Fibroblast of pulmonary artery (primary cell): ENCODE measurements at regions not wholly inside any gene's neighbourhood (a gene's known extent, or its start where the extent isn't known, plus 50 kb on each side); places are given as distances from the start of the nearest gene placed in this dataset.

Source experiments
- DNase-seq: peaks from one replicate; pipeline ENCODE4 v3.0.0-alpha.2; 2010; ENCODE audit warnings: low read depth
- H3K4me3 ChIP-seq: replicated peaks from 2 replicates; pipeline ENCODE4 v1.5.1; 2011; ENCODE audit warnings: low read depth, mild to moderate bottlenecking, control low read depth, low read length, moderate library complexity
- CTCF ChIP-seq: IDR thresholded peaks from 2 replicates; pipeline ENCODE4 v1.5.1; 2011; ENCODE audit warnings: mild to moderate bottlenecking, control low read depth, low read length, inconsistent platforms; ENCODE audit errors: missing control alignments

GRCh38 chr15:26451995-26452394, 320.9 kb downstream of the GABRB3 start:
- no peak for TF ChIP-seq CTCF
- no peak overlapping the region for H3K4me3 ChIP-seq
- no peak for DNase-seq

GRCh38 chr15:26449291-26449690, 323.6 kb downstream of the GABRB3 start:
- no peak overlapping the region for H3K4me3 ChIP-seq
- TF ChIP-seq CTCF, result no peak
- DNase-seq, result no peak

GRCh38 chr15:26443321-26443720, 329.5 kb downstream of the GABRB3 start:
- no peak for TF ChIP-seq CTCF
- DNase-seq, result no peak
- H3K4me3 ChIP-seq, result no peak overlapping the region

DNA sequence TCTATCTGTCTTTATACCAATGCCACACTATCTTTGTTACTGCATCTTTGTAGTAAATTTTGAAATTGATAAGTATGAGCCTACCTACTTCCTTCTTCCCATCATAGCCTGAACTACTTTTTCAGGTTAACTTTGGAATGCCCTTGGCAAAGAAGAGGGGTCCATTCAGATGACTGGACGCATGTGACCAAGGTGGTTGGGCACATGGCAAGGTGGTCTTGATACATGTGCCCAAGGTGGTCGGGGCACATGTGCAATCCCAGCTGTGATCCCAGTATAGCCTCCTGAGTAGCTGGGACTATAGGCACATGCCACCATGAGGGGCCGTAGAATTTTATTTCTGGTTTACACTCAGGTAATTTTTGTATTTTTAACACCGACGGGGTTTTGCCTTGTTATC, 330.2 kb downstream of the GABRB3 start:
- no peak for TF ChIP-seq CTCF
- no peak for DNase-seq
- no peak overlapping the region for H3K4me3 ChIP-seq

DNA sequence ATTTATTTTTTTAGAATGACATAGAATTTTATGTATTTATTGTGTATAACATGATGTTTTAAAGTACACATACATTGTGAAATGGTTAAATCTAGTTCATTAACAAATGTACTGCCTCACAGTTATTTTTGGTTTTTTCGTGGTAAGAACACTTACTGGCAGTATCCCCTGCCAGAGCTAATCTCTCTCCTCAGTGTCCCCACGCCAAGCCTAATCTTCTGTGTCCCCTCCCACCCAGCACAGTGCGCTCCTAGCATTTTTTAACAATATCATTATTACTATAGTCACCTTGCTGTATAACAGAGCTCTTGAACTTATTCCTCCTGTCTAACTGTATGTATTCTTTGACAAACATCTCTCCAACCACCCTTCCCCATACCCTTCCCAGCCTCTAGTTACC, 333.2 kb downstream of the GABRB3 start:
- TF ChIP-seq CTCF, result no peak

DNA sequence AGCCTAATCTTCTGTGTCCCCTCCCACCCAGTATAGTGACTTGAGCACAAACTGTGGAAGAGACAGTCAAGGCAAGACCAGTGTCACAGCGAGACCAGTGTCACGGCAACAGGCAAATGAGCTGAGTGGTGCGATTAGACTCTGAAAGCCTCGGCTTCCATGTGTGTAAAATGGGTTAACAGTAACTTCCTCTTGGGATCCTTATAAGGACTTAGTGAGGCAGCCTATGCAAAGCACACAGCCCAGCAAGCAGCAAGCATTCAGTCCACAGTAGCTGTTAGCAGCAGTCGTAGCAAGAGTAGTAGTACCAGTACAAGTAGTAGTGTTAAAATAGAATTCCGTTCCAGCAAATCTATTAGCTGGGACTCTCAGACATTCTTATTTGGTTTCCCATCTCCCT, 334.1 kb downstream of the GABRB3 start:
- no peak overlapping the region for H3K4me3 ChIP-seq
- no peak for TF ChIP-seq CTCF
- DNase-seq, result no peak

More for the DNA sequence above, 333.2 kb downstream of the GABRB3 start:
- no peak for DNase-seq
- H3K4me3 ChIP-seq, result no peak overlapping the region

GRCh38 chr15:26438316-26438715, 334.6 kb downstream of the GABRB3 start:
- no peak for TF ChIP-seq CTCF
- no peak for DNase-seq
- no peak overlapping the region for H3K4me3 ChIP-seq
